NCI-H526 (cell line): ENCODE measurements at regions not wholly inside any gene's neighbourhood (a gene's known extent, or its start where the extent isn't known, plus 50 kb on each side); places are given as distances from the start of the nearest gene placed in this dataset.
"Not testable (repeated sequence)": the region's sequence is repeated elsewhere in the genome, so short reads cannot be mapped to it uniquely, and the experiment has no call there.

Experiments
- DNase-seq, 2 experiments: peaks; one replicate each; lab custom pipeline; 2025; lab: John Stamatoyannopoulos, UW

DNA sequence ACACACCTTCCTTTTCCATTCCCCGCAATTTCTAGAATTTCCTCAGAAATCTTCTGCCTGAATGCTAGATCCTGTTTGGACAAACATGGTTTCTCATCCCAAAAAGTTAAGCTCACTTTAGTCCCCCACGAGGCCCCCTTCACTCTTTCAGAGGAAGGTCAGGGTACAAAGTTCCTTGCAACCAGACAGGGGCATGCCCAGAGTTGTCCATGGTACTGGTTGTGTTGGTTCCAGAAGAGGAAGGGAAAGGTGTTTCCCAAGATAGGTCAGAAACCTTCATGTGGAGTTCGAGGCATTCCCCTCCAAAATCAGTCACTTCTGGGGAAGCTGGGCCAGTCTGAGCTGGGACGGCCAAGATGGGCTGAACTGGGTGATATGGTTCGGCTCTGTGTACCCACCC lies 167.6 kb upstream of the MAFB start:
- no peak for DNase-seq

DNA sequence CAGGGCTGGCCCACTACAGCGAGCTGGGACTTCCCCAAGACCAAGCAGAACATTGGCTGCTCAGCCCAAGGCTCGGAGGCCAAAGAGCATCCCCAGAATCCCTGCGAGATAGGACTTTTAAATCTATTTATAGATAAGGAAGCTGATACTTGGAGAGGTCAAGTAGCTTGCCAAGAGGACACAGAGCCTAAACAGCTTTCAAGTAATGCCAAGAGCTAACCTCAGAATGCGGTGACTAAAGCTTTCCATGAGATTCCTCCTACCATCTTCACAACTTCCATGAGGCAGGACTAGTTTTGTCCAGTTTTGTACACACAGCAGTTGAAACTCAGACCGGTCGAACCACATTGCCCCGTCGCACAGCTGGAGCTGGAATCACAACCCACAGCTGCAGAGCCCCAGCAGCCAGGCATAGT lies 168.1 kb upstream of the TOP1 start:
- no peak for DNase-seq

DNA sequence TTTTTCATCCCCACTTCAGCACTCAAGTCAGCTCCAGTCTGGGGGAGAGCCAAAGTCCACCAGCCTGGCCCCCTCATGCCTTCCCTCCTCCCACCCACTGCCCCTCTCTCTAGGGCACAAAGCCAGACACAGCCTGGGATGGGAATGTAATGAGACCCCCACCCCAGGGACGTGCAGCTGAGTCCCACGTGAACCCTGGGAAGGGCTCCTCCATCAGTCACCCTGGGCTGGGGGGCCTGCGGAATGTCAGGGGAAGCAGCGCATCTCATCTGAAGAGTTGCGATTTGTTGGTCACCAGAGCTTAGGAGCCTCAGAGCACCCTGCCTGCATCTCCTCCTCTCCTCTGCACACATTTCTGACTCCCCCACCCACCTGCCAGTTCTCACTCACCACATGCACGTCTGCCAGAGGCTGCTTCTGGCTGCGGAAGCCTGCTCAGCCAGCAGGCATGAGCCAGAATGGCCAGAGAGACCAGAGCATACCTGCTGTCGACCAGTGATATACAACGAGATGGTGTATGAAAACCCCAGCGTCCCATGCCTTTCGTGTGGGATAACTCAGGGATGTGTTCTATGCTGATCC lies 167.1 kb upstream of the TOP1 start:
- DNase-seq, result no peak

DNA sequence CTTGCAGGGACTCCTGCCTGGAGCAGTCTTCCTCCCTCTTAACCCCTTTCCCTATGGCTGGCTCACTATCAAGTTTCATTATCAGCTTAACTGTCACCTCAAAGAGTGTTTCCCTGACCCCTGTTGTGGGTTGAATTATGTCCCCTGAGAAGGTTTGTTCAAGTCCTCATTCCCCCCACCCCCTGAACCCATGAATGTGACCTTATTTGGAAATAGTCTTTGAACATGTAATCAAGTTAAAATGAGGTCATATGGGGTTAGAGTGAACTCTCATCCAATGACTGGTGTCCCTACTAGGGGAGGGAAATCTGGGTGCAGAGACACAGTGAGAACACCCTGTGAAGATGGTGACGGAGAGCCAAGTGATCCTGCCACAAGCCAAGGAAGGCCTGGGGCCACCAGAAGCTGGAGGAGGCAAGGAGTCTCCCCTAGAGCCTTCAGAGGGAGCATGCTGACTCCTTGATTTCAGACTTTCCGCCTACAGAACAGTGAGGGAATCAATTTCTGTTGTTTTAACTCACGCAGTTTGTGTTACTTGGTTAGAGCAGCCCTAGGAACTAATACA lies 165.2 kb upstream of the TOP1 start:
- no peak for DNase-seq

DNA sequence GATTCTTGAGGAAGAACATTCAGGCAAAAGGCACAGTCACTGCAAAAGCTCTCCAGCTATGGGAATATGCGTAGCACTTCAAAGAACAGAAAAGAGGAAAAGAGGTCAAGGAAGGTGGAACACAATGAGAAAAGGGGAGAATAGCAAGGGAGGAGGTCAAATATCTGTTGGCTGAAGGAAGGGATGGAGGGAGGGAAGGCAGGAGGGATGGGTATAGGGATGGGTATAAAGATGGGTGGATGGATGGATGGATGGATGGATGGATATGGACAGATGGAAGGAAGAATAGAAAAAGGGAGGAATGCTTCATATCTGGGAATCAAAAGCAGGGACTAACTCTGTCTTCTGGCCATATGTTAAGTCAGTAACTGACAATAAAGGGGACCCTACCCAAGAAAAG lies 164.2 kb upstream of the TOP1 start:
- no peak for DNase-seq

DNA sequence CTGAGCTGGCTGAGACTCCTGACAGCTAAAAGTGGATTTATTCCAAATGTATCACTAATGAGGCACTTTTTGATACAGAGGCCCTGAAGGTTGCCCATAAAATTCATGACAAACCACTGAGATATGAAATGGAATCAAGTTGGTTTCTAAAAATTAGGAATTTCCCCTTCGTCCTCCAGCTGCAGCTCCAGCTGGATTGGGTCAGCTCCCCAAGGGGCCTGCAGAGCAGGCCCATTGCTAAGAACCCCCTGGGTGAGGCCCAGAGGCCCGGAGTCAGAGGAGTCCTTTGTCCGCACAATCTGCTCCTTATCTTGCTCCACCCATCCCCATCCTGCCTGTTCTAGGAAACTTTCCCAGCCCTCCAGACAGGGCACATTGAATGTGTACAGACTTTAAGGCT lies 163.5 kb upstream of the TOP1 start:
- DNase-seq, result no peak

DNA sequence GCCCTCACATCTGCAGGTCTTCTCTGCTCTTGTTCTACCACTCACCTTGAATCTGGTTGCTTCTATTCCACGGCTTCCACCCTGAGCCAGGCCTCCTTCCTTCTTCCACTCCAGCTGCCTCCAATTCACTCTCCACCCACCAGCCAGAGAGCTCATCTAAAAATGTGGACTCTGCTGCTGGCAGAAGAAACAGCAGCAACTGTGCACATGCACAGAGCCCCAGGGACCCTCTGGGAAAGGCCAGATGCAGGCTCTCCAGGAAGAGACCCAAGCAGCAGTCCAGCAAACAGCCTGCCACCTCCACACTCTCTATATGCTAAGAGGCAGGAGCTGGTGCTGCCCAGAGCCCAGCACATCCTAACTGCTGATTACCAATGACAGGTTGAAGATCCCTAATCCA lies 162.6 kb upstream of the TOP1 start:
- no peak for DNase-seq

DNA sequence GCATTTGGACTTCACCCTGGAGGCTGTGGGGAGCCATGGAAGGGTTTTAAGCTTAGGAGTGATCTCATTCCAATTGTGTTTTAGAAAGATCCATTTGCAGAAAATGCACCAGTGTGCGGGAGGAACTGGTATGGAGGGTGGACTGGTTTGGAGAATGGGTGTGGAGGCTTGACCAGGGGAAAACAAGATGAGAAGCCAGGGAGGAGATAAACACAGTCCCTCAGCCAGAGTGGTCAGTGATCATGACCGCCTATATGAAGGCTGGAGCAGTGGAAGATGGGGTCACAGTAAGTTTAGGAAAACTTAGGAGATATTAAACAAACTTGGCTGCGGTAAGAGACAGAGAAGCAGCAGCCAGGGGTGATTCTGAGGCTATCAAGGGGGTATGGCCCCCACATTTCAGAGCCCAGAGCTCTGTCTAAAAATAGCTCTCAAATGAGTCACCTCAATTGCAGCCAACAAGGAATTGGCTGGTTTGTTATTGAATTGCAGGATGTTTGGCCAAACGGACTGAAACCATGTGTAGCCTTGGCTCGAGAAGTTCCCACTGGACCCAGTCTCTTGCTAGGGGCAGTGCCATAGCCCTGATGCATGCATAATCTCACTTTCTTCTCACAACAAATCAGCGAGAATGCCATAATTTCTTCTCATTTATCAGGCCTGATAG lies 159.9 kb upstream of the TOP1 start:
- DNase-seq, result no peak

DNA sequence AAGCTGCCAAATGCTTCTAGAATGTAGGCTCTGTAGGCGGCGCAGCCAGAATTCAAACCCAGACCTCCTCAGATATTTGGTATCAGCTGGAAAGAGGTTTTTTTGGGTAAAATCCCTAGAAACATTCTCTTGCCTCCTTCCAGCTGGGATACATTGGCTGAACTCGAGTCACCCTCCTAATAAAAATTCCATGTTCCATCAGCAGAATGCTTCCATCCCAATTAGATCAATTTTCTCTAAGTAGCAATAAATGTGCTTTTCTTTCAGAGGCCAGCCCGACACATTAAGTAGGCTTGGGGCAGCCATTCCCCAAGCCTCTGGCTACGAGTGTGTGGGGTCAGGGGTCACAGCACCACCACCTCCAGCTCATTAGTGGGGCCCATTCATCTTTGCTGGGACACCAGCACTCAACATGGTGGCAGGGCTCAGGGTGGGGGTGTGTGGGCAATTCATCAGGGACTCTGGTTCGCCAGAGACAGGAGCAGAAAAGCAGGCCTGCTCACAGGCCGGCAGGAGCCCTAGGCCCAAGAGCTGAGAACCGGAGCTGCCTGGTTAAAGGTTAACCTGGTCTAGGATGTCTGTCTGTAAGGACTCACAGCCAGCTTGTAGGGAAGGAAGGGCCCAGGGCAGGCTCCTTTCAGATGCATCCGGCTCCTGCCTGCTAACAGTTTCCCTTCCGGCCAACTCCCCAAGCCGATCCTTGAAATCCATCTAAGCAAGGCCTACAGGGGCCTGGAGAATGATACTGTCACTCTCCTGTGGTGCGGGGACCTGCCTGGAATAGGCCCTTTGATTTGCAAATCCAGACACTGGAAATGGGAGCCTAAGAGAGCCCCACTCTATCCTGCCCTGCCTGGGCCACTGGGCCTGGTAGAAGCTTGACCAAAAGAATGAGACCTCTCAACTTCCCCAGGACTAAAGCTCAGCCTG lies 159.1 kb upstream of the TOP1 start:
- DNase-seq, result no peak

DNA sequence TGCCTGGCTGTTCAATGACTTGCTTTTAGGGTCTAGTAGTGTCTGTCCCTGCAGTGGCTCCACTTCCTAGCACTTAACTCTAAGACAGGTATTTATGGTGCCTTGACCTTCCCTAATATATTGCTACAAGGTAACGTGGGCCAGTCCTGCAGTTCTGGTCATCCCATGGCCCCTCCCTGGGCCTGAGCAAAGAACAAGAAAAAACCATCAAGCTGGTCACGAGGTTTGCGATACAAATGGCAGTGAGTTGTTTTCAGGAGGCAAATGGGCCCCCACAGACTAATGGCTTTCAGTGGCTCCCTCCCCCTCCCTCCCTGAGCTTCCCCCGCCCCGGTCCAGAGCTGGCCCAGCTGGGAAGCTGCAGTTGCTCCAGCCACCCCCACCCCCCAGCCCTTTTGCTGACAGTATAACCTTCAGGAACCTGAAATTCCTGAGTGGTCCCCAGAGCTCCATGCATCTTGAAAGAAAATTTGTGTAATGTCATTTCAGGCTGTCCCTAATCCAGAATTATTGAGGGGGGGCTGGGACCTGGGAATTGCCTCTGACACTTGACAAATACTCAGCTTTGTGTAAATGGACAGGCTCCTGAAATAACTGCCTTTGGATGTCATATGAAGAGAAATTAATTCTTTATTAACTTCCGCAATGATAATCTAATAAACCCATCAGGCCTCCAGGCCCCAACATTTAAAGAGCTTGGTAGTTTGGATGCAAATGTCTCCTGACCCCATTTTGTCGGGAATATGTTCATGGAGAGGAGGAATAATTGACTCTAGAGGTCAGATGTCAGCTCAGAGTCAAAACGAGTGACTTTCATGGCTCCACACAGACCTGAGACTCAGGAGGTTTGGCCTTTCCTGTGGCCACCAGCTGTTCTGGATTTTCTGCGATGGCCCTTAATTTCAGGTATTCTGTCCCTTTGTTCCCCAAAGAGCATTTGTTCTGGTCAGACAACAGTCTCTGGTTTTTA lies 153.2 kb upstream of the TOP1 start:
- DNase-seq, result no peak

DNA sequence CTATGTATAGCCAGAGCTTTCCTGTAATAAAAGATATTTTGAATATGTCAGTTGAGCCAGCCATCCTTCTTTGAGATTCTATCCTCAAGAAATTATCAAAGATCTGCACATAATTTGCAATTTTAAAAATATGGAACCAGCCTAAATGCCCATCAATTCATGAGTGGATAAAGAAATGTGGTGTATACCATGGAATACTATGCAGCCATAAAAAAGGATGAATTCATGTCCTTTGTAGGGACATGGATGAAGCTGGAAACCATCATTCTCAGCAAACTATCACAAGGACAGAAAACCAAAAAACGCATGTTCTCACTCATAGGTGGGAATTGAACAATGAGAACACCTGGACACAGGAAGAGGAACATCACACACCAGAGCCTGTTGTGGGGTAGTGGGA lies 150.5 kb upstream of the TOP1 start:
- not testable (repeated sequence) for DNase-seq

DNA sequence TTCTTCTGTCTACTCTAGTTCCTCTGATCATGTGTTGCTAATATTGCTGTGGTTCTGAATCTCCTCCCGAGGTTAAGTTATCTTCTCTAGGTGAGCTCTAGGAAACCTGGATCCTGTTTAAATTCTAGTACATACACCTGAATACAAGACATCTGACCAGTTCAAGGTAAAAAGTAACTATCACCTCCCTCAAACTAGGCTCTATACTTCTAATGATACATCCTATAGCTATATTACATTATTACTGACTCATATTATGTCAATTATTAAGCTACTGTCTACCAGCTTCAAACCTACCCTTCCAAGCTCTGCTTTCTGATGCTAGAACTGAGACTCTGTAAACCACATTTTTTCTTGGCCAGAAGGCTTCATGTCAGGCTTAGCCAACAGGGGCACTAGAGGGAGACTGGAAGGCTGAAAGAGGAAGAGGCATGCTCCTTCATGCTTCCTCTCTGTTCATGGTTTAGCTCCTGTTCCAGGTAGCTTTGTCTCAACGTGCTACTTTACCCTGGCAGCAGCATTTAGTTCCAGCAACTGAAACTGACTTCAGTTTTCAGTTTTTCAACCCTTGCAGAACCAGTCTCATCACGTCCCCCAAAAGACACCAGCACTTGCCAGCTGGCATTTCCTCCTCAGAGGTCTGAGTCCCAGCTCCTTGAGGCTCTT lies 148.4 kb upstream of the TOP1 start:
- DNase-seq, result no peak

DNA sequence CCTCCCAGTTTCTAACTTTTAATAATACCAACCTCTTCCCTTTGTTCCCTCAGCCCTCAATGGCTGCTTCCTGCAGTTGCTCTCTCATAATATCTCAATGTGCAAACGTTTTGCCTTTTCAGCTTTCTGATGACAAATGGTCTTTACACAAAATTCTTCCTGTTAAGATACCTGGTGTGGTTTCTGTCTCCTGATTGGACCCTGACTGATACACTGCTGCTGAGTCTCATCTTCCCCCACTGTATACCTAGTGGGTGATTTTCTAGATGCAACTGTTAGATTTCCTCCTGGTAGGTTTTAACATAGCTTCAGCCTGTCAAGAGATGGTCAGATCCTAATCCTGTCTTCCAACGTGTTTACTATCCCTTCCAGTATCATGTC lies 147.9 kb upstream of the TOP1 start:
- DNase-seq, result no peak

DNA sequence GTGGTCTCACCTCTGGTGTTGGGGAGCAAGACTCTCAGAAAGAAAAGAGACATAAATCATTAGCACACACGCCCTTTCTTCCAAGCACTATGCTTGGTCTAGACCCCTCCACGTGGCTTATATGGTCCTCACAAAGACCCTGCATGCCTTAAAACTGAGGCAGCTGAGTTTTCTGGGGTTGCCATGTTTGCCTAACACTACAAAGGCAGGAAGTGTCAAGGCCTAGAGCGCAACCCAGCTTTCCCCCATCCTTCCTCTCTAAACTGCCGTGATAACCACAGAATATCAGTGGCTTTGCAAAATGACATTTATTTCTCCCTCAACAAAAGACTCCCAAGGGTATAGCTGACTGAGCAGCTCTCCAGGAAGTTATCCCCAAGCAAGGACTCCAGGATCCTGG lies 146.5 kb upstream of the TOP1 start:
- DNase-seq, result no peak

DNA sequence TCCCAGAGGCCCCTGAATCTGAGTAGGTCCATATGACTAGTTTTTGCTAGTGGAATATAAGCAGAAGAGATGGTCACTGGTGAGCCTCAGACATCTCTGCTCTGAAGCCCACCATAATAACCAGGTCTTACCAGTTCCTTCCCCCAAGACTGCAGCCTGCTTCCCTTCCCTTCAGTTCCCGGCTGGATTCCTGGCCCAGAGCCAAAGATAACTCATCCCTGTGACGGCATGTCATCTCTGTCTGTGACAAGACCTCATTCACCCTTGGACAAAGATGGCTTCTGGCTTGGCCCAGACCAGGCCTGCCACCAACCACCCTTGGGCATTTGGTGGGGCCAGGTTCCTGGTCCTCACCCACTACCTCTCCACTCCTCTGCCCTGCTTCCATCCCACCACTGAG lies 145.5 kb upstream of the TOP1 start:
- no peak for DNase-seq

DNA sequence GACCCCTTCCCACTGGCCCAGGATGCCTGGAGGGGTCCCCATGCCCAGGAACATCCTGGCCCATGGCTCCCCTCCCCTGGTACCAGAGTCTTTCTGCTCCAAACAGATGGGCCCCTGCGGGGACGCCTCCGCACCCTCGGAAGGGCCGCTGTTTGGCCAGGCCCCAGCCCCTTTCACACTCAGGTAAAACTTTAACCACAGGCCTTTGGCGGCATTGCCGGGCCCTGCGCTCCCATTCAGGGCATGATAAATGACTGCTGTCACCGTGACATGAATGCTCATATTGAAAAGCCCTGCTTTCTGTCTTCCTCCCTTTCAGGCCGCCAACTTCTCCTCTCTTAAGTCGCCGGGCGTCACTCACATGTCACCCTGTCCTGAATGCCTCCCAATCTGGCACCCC lies 141.5 kb upstream of the TOP1 start:
- no peak for DNase-seq

DNA sequence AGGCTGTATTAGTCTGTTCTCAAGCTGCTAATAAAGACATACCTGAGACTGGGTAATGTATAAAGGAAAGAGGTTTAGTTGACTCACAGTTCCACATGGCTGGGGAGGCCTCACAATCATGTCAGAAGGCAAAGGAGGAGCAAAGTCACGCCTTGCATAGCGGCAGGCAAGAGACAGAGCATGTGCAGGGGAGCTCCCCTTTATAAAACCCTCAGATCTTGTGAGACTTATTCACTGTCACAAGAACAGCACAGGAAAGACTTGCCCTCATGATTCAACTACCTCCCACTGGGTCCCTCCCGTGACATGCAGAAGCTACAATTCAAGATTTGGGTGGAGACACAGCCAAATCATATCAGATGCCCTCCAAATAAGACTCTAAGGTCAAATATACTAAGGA lies 139.4 kb upstream of the TOP1 start:
- not testable (repeated sequence) for DNase-seq

DNA sequence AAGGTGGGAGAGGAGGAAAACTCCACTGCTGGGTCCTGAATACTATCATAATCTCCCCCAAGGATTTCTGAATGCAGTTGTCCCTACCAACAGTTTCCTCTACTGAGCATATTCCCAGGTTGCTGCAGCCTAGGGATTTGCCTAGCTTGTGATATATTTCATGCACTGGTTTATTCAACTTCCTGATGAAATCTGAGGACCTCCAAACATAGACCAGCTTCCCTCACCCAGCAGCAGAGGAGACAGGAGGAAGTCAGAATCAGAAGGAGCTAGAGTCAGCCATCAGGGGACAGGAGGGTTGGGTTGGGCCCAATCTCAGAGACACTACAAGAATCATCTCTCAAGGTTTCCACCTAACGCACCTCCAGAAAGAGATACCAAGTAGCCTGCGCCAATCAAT lies 138.4 kb upstream of the TOP1 start:
- no peak for DNase-seq

DNA sequence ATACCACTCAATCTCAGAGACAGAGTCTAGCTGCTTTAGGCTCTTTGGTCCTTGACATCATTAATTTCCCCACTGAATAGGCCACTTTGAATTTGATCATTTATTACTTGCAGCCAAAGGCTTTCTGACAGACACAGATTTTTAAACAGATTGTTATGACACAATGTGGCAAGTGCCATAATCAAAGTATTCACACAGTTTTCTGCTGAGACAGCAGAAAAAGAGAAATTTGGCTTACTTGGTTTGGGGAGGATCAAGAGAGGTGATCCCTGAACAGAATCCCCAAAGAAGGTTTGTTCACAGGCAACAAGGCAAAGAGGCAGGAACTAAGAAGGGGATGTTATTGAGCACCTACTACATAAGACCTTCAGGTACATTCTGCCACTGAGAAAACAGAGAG lies 138.0 kb upstream of the TOP1 start:
- no peak for DNase-seq

DNA sequence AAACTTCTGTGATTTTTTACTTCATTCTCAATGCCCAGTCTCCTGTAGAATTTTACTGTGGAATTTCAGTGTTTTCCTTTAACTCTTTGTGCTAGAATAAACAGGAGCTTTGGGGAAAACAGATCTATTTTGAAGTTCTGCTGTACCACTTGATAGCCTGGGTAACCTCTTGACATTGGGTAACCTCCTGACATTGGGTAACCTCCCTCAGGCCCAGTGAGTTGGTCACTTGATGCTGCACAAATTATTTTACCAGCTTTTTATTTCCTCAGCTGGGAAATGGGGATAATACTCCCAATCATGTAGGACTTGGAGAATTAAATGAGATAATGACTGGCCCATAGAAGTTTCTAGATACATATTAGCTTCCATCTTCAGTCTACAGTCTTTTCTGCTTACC lies 137.3 kb upstream of the TOP1 start:
- no peak for DNase-seq

DNA sequence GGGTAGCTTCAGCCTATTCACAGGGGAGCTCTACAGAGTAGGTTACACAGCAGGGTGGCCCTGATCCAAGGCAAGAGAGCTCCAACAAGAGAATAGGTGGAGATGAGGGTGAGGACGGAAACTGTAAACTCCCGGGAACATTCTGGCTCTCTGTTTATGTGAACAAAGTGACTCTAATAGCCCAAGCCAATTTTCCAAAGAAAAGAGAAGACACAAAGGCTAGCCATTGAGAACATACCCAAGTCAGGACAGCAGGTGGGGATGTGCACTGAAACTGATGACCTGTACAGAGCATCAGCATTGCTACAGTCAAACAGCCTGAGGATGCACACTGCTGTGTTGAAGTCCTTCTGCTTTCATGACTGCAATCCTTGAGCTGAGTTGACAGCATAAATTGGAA lies 136.0 kb upstream of the TOP1 start:
- DNase-seq, result peak; percentile 4 to 59
